HG02884 (cell line): ENCODE measurements at regions not wholly inside any gene's neighbourhood (a gene's known extent, or its start where the extent isn't known, plus 50 kb on each side); places are given as distances from the start of the nearest gene placed in this dataset.
"Not testable (repeated sequence)": the region's sequence is repeated elsewhere in the genome, so short reads cannot be mapped to it uniquely, and the experiment has no call there.

Source experiments
- ATAC-seq: cut with Tn5 transposase; IDR thresholded peaks from one replicate; pipeline ENCODE4 v1.9.1; 2021; ENCODE audit warnings: mild to moderate bottlenecking, moderate library complexity; ENCODE audit not compliant: unreplicated experiment

DNA sequence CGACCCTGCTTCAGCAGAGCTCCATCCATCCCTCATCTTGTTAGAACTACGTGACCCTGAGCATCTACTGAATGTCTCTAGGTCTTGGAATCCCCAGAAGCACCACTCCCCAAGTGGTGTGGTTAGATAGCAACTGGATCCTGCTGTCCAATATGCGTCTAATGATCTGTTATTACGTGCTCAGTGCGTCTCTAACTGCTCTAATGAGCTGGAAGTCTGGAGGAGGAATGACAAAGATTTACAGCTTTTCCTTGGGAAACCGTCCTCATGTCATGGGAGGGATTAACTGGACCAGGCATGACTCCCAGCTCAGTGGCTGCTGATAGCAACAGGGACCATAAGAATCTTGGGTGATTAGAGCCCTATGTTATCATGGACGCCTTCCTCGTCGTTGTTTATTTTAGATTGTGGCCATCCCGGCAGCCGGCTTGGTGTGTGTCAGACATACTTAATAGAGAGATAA, 150.9 kb downstream of the HS3ST3B1 start:
- ATAC-seq = no peak

DNA sequence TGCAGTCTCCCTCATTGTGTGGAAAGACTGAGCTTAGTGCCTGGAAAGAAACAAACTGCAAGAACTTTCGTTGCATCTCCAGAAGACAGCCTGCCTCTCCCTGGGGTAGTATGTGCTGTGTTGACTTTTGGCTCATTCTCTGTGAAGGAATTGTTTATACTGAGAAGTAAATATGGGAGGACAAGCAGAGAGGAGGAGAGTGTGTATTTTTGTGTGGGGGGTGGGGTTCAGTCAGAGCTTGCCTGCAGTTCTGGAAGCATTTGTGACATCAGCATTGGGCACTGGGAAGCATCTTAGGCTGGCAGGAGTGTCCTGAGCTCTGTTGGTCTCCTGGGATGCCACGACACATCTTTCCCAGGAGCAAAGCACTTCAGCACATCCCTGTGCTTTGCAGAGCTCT, 147.9 kb downstream of the HS3ST3B1 start:
- no peak for ATAC-seq

DNA sequence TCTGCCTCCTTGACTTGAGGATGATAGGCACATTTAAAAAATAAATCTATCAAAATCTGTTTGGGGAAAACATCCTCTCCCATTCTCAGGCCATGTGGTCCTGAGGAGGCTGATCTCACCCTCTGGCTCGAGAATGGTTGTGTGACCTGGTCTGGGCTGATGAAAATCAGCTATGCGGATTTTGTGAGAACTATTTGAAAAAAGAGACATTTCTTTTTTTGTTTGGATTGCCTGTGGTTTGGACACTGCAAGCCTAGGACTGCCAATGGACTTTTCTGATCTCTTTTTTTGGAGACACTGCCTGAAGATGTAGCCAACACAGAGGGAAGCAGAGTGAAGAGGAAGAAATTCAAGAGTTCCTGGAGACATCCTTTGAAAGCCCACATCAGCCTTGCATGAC, 145.9 kb downstream of the HS3ST3B1 start:
- no peak for ATAC-seq

GRCh38 chr17:14444915-14445314, 144.0 kb downstream of the HS3ST3B1 start:
- no peak for ATAC-seq

- no peak for ATAC-seq
These were observed 142.1 kb downstream of the HS3ST3B1 start for GRCh38 chr17:14442798-14443528.

DNA sequence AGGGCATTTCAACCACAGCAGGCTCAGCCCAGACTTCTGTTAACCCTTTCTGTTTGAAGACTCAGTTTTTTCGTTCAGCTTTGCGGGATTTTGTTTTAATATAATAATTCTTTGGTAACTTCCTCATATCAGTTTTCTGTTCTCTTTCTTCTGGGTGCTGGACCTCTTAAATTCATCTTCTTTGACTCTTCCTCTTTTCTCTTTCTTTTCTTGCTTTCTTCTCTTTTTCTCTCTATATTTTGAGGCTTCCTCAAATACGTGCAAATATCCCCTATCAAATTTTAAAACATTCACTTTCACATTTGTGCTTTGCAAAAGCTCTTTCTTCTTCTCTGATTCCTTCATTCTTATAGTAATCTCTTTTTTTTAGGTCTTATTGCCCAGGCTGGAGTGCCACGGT, 136.3 kb downstream of the HS3ST3B1 start:
- no peak for ATAC-seq

DNA sequence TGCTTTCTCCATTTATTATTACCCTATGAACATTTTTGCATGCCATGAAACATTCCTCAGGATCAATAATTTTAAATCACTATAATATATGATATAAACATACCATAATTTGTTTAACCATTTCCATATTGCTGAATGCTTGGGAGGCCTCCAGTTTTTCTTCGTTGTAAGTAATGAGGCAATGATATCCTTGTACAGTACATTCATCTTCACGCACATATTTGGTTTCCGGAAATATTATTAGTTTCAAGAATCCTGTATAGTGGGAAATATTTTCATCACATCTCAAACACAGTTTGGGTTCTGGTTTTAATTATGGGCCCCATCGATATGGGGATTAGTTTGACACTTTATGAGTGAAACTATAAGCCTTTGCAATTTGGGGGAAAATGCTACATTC, 135.4 kb downstream of the HS3ST3B1 start:
- no peak for ATAC-seq

DNA sequence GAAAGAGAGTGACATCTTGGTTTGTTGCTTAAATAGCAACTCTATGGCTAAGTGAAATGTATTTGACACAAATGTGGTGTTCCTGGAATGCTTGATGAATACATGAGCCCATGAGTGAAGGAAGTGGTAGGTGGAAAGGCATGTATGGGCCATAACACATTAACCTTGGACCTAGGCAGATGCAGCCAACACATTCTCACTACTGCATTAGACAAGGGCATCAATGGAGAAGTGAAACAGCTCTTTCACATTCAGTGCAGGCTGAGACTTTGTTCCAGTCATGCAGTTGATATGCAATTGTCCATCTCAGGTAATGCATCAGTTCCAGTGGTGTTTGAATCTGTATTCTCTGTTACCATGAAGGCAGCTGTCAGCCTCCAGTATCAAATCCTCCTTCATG, 133.6 kb downstream of the HS3ST3B1 start:
- ATAC-seq = peak; percentile 95

DNA sequence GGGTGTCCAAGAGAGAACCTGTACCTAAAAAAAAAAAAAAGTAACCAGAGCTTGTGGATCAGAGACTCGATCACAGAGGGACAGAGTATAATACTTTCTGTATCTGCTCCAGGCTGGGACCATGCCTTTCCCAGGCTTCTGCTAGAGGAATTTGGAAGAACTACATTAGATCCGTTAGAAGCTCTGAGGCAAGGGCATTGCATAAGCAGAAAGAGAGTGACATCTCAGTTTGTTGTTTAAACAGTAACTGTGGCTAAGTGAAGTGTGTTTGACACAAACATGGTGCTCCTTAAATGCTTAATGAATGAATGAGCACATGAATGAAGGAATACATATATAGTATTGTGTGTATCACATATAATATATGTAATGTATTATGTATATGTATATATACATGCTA, 131.2 kb downstream of the HS3ST3B1 start:
- no peak for ATAC-seq

DNA sequence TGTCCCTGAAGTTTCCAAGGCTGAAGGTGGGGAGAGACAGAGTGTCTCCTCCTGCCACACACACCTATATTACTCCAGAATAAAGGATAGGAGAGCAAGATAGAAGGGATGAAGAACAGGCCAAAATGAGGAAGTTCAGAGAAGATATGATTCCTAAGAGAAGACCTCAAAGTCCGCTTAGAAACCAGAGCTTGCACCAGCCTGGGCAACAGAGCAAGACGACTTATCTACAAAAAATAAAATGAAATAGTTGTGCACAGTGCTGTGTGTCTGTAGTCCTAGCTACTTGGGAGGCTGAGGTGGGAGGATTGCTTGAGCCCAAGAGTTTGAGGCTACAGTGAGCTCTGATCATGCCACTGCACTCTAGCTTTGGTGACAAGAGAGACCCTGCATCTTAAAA, 128.2 kb downstream of the HS3ST3B1 start:
- ATAC-seq = no peak

DNA sequence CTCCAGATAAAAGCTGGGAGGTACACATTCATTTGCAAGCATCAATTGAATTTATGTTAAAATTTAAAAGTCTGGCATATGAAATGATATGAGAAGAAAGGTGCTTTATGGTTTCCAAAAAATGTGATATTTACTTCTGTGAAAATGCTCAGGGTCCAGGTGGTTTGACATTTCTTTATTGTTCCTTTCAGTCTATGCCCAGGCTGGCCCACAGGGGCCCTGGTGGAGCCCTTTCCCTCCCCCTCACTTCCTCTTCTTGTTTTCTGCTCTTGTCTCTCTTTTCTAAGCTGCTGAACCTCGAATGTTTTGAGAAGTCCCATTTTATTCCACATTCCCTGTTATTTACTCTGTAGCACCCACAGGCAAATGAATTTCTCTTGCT, 127.8 kb downstream of the HS3ST3B1 start:
- peak; percentile 51 for ATAC-seq

DNA sequence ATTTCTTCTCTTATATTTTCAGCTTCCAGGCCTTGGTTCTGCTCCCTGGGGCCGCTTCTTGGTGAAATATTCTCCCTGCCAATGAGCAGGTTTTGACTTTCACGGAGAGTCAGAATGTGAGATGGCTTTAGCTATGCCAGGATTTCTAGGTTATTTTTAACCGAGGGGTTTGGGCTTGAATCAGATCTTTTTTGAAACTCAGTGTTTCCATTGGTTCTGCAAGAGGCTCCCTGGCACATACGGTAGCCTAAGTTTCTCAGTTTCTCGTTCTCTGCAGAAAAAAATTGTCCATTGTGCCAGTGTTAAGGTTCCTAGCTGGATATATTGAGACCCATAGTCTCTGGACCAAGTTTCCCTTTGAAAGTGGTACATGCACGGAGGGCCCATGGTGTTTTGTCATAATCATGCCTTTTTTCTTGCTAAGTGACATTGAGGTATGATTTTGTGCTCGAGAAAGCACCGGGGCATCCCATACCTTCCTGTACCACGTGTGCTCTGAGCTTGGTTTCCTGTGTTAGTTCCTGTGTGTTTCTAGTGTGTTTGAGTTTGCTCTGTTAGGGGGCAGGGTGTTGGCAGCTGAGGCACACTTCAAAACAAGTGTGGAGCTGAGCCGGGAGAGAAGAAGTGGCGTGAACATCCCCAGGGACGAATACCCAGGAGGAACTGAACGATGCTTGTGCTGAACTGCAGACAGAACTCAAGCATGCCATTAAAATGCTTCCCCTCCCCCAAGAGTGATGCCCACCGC, 127.2 kb downstream of the HS3ST3B1 start:
- ATAC-seq = peak; percentile 79

DNA sequence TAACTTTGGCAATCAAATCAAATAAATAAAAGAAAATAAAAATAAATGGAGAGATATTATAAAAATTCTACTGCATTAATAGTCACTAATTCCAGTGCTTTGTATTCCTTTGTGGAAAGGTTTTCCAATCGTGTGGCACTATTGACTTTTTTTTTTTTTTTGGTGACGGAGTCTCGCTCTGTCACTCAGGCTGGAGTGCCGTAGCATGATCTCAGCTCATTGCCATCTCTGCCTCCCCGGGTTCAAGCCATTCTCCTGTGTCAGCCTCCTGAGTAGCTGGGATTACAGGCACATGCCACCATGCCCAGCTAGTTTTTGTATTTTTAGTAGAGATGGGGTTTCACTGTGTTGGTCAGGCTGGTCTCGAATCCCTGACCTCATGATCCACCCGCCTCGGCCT, 122.3 kb downstream of the HS3ST3B1 start:
- ATAC-seq = not testable (repeated sequence)

GRCh38 chr17:14417336-14417735, 116.5 kb downstream of the HS3ST3B1 start:
- ATAC-seq = no peak

DNA sequence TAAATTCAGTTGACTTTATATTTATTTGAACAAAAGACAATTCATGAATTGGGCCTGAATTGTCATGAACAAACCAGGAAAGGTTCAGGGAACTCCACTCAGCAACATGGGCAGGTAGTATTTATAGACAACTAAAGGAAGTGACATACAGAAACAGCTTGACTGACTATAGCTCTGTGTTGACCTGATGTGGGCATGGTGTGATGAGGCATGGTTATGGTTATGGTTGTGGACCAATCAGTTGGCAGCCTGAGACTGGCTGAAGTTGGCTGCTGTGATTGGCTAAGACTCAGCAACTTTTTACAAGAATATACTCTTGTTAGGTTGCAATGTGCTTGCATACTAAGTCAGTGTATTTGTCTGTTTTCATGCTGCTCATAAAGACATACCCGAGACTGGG, 108.4 kb downstream of the HS3ST3B1 start:
- ATAC-seq = no peak

- ATAC-seq = no peak
These were observed 106.7 kb downstream of the HS3ST3B1 start for GRCh38 chr17:14407541-14407940.

DNA sequence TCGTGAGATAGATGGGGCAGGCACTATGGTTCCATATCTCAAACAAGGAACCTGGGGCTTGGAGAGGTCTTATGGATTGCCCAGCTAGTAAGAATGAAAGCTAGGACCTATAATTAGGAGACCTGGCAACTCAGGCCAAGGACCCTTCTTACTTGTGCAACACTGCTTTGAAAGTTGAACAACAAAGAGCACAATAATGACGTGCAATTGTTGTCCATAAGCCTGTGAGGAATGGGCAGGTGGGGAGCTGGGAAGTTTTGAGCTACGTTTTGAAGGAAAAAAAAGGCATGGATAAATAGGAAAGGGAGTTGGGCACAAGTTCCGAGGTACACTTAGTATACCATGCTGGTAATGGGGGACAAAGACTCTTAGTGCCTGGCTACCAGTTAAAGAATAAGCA, 104.3 kb downstream of the HS3ST3B1 start:
- no peak for ATAC-seq
